ENCODE measurements at regions not wholly inside any gene's neighbourhood (a gene's known extent, or its start where the extent isn't known, plus 50 kb on each side); places are given as distances from the start of the nearest gene placed in this dataset.

GRCh38 chr20:24766143-24766527, 182.9 kb upstream of the CST7 start:
- H3K36me3 Mint-ChIP-seq, result no peaks in the 10 kb centered on the region

GRCh38 chr20:24766826-24767622, 182.0 kb upstream of the CST7 start:
- WGBS (ENCODE audit: insufficient coverage), result 86% methylated on average over 7 of the region's 7 CpGs
- Histone ChIP-seq H3K27me3 (ENCODE audit: control insufficient read depth, insufficient read depth, low read length) (no peaks in the 10 kb centered on the region), H3K4me1 (ENCODE audit: control insufficient read depth, insufficient read depth, low read length) (peaks cover 6% of the 10 kb centered on the region), H3K27ac (ENCODE audit: low read length) (no peak overlapping the region), H3K4me3 (ENCODE audit: low read length) (no peak overlapping the region), H3K36me3 (ENCODE audit: control insufficient read depth, insufficient read depth, low read length) (no peaks in the 10 kb centered on the region), H3K9me3 (ENCODE audit: control insufficient read depth, insufficient read depth, low read length) (no peaks in the 10 kb centered on the region)
- ATAC-seq, result no peak
- Mint-ChIP-seq H3K27ac (no peak overlapping the region), H3K9me3 (no peaks in the 10 kb centered on the region), H3K4me1 (peaks cover 6 to 7% of the 10 kb centered on the region in 2 donors), H3K4me3 (no peak overlapping the region), H3K27me3 (ENCODE audit: low read depth in 2 of 2) (peaks cover 18 to 21% of the 10 kb centered on the region in 2 donors), H3K36me3 (no peaks in the 10 kb centered on the region)
- no peak for TF ChIP-seq CTCF (IDR thresholded peaks at IDR 0.05)
- peak in 1 of 2 donors; percentile 9 for DNase-seq
- intact Hi-C loops (cut with micrococcal nuclease), result no loop called here

More at GRCh38 chr20:24766143-24766527, 182.9 kb upstream of the CST7 start:
- TF ChIP-seq CTCF (IDR thresholded peaks at IDR 0.05), result no peak
- H3K27me3 Mint-ChIP-seq (ENCODE audit: low read depth in 2 of 2), result peaks cover 12 to 14% of the 10 kb centered on the region in 2 donors
- ATAC-seq (no peak), DNase-seq (no peak)
- no peaks in the 10 kb centered on the region for H3K9me3 ChIP-seq (ENCODE audit: control insufficient read depth, insufficient read depth, low read length)
- no peaks in the 10 kb centered on the region for H3K27me3 ChIP-seq (ENCODE audit: control insufficient read depth, insufficient read depth, low read length)
- H3K36me3 ChIP-seq (ENCODE audit: control insufficient read depth, insufficient read depth, low read length), result no peaks in the 10 kb centered on the region
- WGBS (ENCODE audit: insufficient coverage), result 77% methylated on average over 2 of the region's 2 CpGs
- no peak overlapping the region for H3K4me3 Mint-ChIP-seq
- H3K4me3 ChIP-seq (ENCODE audit: low read length), result no peak overlapping the region
- peaks cover 6 to 7% of the 10 kb centered on the region in 2 donors for H3K4me1 Mint-ChIP-seq
- H3K9me3 Mint-ChIP-seq, result no peaks in the 10 kb centered on the region
- intact Hi-C loops (cut with micrococcal nuclease), result no loop called here
- peaks cover 6% of the 10 kb centered on the region for H3K4me1 ChIP-seq (ENCODE audit: control insufficient read depth, insufficient read depth, low read length)
- H3K27ac Mint-ChIP-seq, result no peak overlapping the region
- no peak overlapping the region for H3K27ac ChIP-seq (ENCODE audit: low read length)

- 91% methylated on average over 4 of the region's 4 CpGs for WGBS (ENCODE audit: insufficient coverage)
- H3K27ac ChIP-seq (ENCODE audit: low read length), result no peak overlapping the region
- Mint-ChIP-seq H3K4me1 (peaks cover 6 to 7% of the 10 kb centered on the region in 2 donors), H3K27ac (no peak overlapping the region), H3K9me3 (no peaks in the 10 kb centered on the region), H3K36me3 (no peaks in the 10 kb centered on the region), H3K27me3 (ENCODE audit: low read depth in 2 of 2) (peaks cover 18 to 22% of the 10 kb centered on the region in 2 donors), H3K4me3 (no peak overlapping the region)
- H3K9me3 ChIP-seq (ENCODE audit: control insufficient read depth, insufficient read depth, low read length), result no peaks in the 10 kb centered on the region
- H3K27me3 ChIP-seq (ENCODE audit: control insufficient read depth, insufficient read depth, low read length), result no peaks in the 10 kb centered on the region
- TF ChIP-seq CTCF (IDR thresholded peaks at IDR 0.05), result no peak
- H3K4me1 ChIP-seq (ENCODE audit: control insufficient read depth, insufficient read depth, low read length), result peaks cover 6% of the 10 kb centered on the region
- H3K4me3 ChIP-seq (ENCODE audit: low read length), result no peak overlapping the region
- intact Hi-C loops (cut with micrococcal nuclease), result no loop called here
- ATAC-seq (no peak), DNase-seq (no peak)
- no peaks in the 10 kb centered on the region for H3K36me3 ChIP-seq (ENCODE audit: control insufficient read depth, insufficient read depth, low read length)
These were observed 181.4 kb upstream of the CST7 start for GRCh38 chr20:24767623-24768100.
